Panc1 (cell line): ENCODE measurements at regions not wholly inside any gene's neighbourhood (a gene's known extent, or its start where the extent isn't known, plus 50 kb on each side); places are given as distances from the start of the nearest gene placed in this dataset.

Source experiments
- ATAC-seq: fragments of 200-7000 bp; cut with Tn5 transposase; 2 replicates; pipeline ENCODE4 v1.9.1; 2020; ENCODE audit warnings: mild to moderate bottlenecking, moderate library complexity
- BruUV-seq: library from RNA; stranded (reverse); fragments of 400-500 nt; replicated peaks from 2 replicates; lab custom pipeline; 2021; lab: Mats Ljungman, UMichigan
- CTCF ChIA-PET: fragments of 300-600 bp; sonication (Branson Sonifier 250); formaldehyde crosslinking; loops from one replicate; lab custom pipeline; 2022; ENCODE audit warnings: antibody characterized with exemption; lab: Charles Lee
- POLR2A ChIA-PET: fragments of 300-600 bp; sonication (Branson Sonifier 250); formaldehyde crosslinking; loops from one replicate; lab custom pipeline; 2022; ENCODE audit warnings: antibody characterized with exemption; lab: Charles Lee
- DNase-seq: peaks from one replicate; pipeline ENCODE4 v3.0.0-alpha.2; 2010; ENCODE audit warnings: low read depth, low spot score
- H3K27ac ChIP-seq: 2 replicates; pipeline ENCODE4 v1.5.1; 2011; ENCODE audit warnings: mild to moderate bottlenecking, low read length, inconsistent platforms
- H3K27me3 ChIP-seq: fragments of 200-500 bp; sonication (Bioruptor generic); 2 replicates; pipeline ENCODE4 v1.6.0; 2014; ENCODE audit warnings: low read length, inconsistent platforms; ENCODE audit not compliant: control insufficient read depth, insufficient read depth
- H3K36me3 ChIP-seq: fragments of 200-500 bp; sonication (Bioruptor generic); 2 replicates; pipeline ENCODE4 v1.5.1; 2014; ENCODE audit warnings: inconsistent platforms, mild to moderate bottlenecking, low read length, moderate library complexity; ENCODE audit not compliant: control insufficient read depth, insufficient read depth
- H3K4me1 ChIP-seq: 2 replicates; pipeline ENCODE4 v1.5.1; 2011; ENCODE audit warnings: inconsistent platforms, mild to moderate bottlenecking, low read length, moderate library complexity; ENCODE audit not compliant: control insufficient read depth, insufficient read depth
- H3K4me3 ChIP-seq, 2 experiments: 2 replicates each; pipeline ENCODE4 v1.5.1; 2011 to 2012; ENCODE audit warnings: low read depth in 2 of 2, low read length in 2 of 2, mild to moderate bottlenecking in 2 of 2, inconsistent platforms in 1 of 2, moderate library complexity in 1 of 2
- H3K9me3 ChIP-seq: fragments of 200-500 bp; sonication (Bioruptor generic); 2 replicates; pipeline ENCODE4 v1.5.1; 2014; ENCODE audit warnings: low read depth, mild to moderate bottlenecking, inconsistent platforms, low read length, moderate library complexity; ENCODE audit not compliant: control insufficient read depth, insufficient read depth
- POLR2AphosphoS5 ChIP-seq: IDR thresholded peaks from 2 replicates; pipeline ENCODE4 v1.6.1; 2012; ENCODE audit warnings: mild to moderate bottlenecking, low read depth, low read length, moderate library complexity
- SIN3A ChIP-seq: IDR thresholded peaks from 2 replicates; pipeline ENCODE4 v1.6.1; 2012; ENCODE audit warnings: low read depth, mild to moderate bottlenecking, low read length, moderate library complexity, borderline replicate concordance; ENCODE audit not compliant: insufficient read depth
- TCF7L2 ChIP-seq: IDR thresholded peaks from 2 replicates; pipeline ENCODE4 v1.6.1; 2011; ENCODE audit warnings: mild to moderate bottlenecking, low read depth, low read length, inconsistent platforms
- in situ Hi-C: cut with HindIII; loops from 2 replicates; pipeline ENCODE4 v1.10.0; 2016; ENCODE audit warnings: low sequenced_read_pairs, low pct_unique_long_range_greater_than_20kb
- intact Hi-C: fragments of 100-400 bp; cut with micrococcal nuclease; formaldehyde crosslinking; loops from one replicate; pipeline ENCODE4 v1.10.0; 2022; ENCODE audit not compliant: unreplicated experiment
- TF ChIP-seq, protein P1 (sequence below): fragments of 450-650 bp; IDR thresholded peaks from 2 replicates; pipeline ENCODE4 v1.5.1; 2017; ENCODE audit warnings: mild to moderate bottlenecking
- TF ChIP-seq, protein P2 (sequence below), 2 experiments: IDR thresholded peaks; 2 replicates each; pipeline ENCODE4 v1.6.1; 2011 to 2012; ENCODE audit warnings: low read depth in 2 of 2, control low read depth in 1 of 2, low read length in 1 of 2, mild to moderate bottlenecking in 1 of 2, moderate library complexity in 1 of 2; ENCODE audit not compliant: insufficient read depth in 1 of 2

DNA sequence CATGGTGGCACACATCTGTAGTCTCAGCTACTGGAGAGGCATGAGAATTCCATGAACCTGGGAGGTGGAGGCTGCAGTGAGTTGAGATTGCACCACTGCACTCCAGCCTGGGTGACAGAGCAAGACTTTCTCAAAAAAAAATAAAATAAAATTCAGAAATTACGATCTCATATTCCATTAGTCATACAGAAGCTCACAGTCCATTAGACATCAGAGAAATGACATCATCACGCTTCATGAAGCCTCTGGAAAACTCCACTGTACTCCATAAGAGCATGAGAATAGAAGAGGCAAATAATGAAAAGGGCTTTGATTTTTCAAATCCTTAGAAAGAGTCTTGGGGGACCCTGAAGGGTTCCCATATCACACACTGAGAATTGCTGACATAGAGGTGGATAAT is 145.0 kb upstream of the MITF start:
- BruUV-seq: no TSS peak
- no peak for ATAC-seq

DNA sequence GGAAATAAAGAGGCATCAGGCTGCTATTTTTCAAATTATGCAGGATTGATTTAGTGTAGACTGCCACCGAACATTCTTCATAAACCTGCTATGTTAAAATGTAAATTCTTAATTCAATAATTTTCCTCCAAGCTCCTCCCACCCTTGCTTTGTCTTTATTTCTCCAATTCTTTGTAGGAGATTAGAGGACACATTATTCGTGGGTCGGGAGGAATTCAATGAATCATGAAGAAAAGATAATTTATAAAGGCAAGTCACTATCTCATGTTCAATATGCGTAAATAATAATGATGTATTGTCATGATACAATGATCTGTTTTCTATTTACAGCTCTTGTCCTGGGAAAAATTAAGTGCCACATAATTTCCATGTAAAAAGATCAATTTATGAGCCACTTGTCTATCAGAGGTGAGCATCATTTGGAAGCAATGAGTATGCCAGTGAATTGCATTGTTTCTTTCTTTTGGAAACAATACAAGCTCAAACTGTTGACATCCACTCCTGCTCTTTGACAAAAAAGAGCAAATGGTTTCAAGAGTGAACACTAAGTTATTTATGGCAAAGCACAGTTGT is 148.0 kb upstream of the MITF start:
- in situ Hi-C loops: no loop called here
- Histone ChIP-seq H3K9me3 (no peaks in the 10 kb centered on the region), H3K36me3 (no peaks in the 10 kb centered on the region), H3K27me3 (no peaks in the 10 kb centered on the region), H3K27ac (no peak overlapping the region), H3K4me3 (no peak overlapping the region), H3K4me1 (no peaks in the 10 kb centered on the region)
- TF ChIP-seq, protein P1, sequence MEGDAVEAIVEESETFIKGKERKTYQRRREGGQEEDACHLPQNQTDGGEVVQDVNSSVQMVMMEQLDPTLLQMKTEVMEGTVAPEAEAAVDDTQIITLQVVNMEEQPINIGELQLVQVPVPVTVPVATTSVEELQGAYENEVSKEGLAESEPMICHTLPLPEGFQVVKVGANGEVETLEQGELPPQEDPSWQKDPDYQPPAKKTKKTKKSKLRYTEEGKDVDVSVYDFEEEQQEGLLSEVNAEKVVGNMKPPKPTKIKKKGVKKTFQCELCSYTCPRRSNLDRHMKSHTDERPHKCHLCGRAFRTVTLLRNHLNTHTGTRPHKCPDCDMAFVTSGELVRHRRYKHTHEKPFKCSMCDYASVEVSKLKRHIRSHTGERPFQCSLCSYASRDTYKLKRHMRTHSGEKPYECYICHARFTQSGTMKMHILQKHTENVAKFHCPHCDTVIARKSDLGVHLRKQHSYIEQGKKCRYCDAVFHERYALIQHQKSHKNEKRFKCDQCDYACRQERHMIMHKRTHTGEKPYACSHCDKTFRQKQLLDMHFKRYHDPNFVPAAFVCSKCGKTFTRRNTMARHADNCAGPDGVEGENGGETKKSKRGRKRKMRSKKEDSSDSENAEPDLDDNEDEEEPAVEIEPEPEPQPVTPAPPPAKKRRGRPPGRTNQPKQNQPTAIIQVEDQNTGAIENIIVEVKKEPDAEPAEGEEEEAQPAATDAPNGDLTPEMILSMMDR: no peak
- TF ChIP-seq POLR2AphosphoS5 (no peak), TCF7L2 (no peak)
- TF ChIP-seq, protein P2, sequence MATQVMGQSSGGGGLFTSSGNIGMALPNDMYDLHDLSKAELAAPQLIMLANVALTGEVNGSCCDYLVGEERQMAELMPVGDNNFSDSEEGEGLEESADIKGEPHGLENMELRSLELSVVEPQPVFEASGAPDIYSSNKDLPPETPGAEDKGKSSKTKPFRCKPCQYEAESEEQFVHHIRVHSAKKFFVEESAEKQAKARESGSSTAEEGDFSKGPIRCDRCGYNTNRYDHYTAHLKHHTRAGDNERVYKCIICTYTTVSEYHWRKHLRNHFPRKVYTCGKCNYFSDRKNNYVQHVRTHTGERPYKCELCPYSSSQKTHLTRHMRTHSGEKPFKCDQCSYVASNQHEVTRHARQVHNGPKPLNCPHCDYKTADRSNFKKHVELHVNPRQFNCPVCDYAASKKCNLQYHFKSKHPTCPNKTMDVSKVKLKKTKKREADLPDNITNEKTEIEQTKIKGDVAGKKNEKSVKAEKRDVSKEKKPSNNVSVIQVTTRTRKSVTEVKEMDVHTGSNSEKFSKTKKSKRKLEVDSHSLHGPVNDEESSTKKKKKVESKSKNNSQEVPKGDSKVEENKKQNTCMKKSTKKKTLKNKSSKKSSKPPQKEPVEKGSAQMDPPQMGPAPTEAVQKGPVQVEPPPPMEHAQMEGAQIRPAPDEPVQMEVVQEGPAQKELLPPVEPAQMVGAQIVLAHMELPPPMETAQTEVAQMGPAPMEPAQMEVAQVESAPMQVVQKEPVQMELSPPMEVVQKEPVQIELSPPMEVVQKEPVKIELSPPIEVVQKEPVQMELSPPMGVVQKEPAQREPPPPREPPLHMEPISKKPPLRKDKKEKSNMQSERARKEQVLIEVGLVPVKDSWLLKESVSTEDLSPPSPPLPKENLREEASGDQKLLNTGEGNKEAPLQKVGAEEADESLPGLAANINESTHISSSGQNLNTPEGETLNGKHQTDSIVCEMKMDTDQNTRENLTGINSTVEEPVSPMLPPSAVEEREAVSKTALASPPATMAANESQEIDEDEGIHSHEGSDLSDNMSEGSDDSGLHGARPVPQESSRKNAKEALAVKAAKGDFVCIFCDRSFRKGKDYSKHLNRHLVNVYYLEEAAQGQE (IDR thresholded peaks at IDR 0.05; ENCODE audit: insufficient read depth in 1 of 2, low read depth in 2 of 2, low read length in 1 of 2): no peak
- ATAC-seq (no peak), DNase-seq (no peak)
- intact Hi-C loops: no loop called here
- BruUV-seq: no TSS peak
- ChIA-PET CTCF (no interaction called here), POLR2A (no interaction called here)

More for the DNA sequence above, 145.0 kb upstream of the MITF start:
- Histone ChIP-seq H3K27me3 (no peaks in the 10 kb centered on the region), H3K4me3 (no peak overlapping the region), H3K27ac (no peak overlapping the region), H3K4me1 (no peaks in the 10 kb centered on the region), H3K36me3 (no peaks in the 10 kb centered on the region), H3K9me3 (no peaks in the 10 kb centered on the region)
- TF ChIP-seq, protein P1: no peak
- TF ChIP-seq, protein P2 (IDR thresholded peaks at IDR 0.05; ENCODE audit: insufficient read depth in 1 of 2, low read depth in 2 of 2, low read length in 1 of 2): no peak
- TF ChIP-seq TCF7L2: no peak
- no peak for TF ChIP-seq SIN3A
- no peak for TF ChIP-seq POLR2AphosphoS5
- intact Hi-C loops (no loop called here), in situ Hi-C loops (no loop called here)
- no peak for DNase-seq
- CTCF ChIA-PET: no interaction called here
- POLR2A ChIA-PET: no interaction called here
